ENCODE measurements at regions not wholly inside any gene's neighbourhood (a gene's known extent, or its start where the extent isn't known, plus 50 kb on each side); places are given as distances from the start of the nearest gene placed in this dataset.

- no peak for TF ChIP-seq PKNOX1 (IDR thresholded peaks at IDR 0.05)
- no peak for TF ChIP-seq FOXA1 (IDR thresholded peaks at IDR 0.05)
- TF ChIP-seq FOXK2 (IDR thresholded peaks at IDR 0.05) = no peak
- TF ChIP-seq SP1 (IDR thresholded peaks at IDR 0.05) = no peak
- TF ChIP-seq FOXM1 (IDR thresholded peaks at IDR 0.05; ENCODE audit: borderline replicate concordance) = no peak
- TF ChIP-seq ELF4 (IDR thresholded peaks at IDR 0.05) = no peak
- TF ChIP-seq ARNT (IDR thresholded peaks at IDR 0.05) = no peak
Observed at GRCh38 chr11:38013157-38013556, 1415.1 kb upstream of the RAG2 start.
